K562 (cell line): ENCODE measurements at regions not wholly inside any gene's neighbourhood (a gene's known extent, or its start where the extent isn't known, plus 50 kb on each side); places are given as distances from the start of the nearest gene placed in this dataset.

Source experiments
- BACH1 ChIP-seq: fragments of 200-800 bp; sonication (Bioruptor generic); IDR thresholded peaks from 2 replicates; pipeline ENCODE4 v1.6.1; 2016; ENCODE audit warnings: missing genetic modification characterization, missing compliant biosample characterization
- CBFA2T3 ChIP-seq: fragments of 450-650 bp; IDR thresholded peaks from 2 replicates; pipeline ENCODE4 v1.6.1; 2017
- CHAMP1 ChIP-seq: fragments of 450-650 bp; IDR thresholded peaks from 2 replicates; pipeline ENCODE4 v1.6.1; 2016; ENCODE audit warnings: mild to moderate bottlenecking
- CREB1 ChIP-seq, 2 experiments: sonication (generic) in 1 of 2; formaldehyde crosslinking in 1 of 2; IDR thresholded peaks; 2 replicates each; pipeline versions ENCODE4 v1.6.1 to v1.8.0; 2012 to 2022; ENCODE audit warnings: inconsistent platforms in 1 of 2, mild to moderate bottlenecking in 1 of 2, missing genetic modification reagents in 1 of 2, moderate library complexity in 1 of 2
- CTCFL ChIP-seq: IDR thresholded peaks from 2 replicates; pipeline ENCODE4 v1.6.1; 2011; ENCODE audit warnings: borderline replicate concordance, low read depth, mild to moderate bottlenecking, moderate library complexity, low read length; ENCODE audit not compliant: insufficient read depth, poor library complexity, severe bottlenecking
- EP300 ChIP-seq: IDR thresholded peaks from 2 replicates; pipeline ENCODE4 v1.6.1; 2012; ENCODE audit warnings: low read length, improper control_type of control experiment
- FOXM1 ChIP-seq, 2 experiments: fragments of 450-650 bp in 1 of 2; sonication (generic) in 1 of 2; formaldehyde crosslinking in 1 of 2; IDR thresholded peaks; 2 replicates each; pipeline versions ENCODE4 v1.6.1 to v1.9.0; 2017 to 2022; ENCODE audit warnings: low read depth in 2 of 2, mild to moderate bottlenecking in 2 of 2, missing genetic modification reagents in 1 of 2, moderate library complexity in 1 of 2
- HES1 ChIP-seq: fragments of 450-650 bp; IDR thresholded peaks from 2 replicates; pipeline ENCODE4 v1.6.1; 2016; ENCODE audit warnings: low read depth, mild to moderate bottlenecking, moderate library complexity
- MAFG ChIP-seq: fragments of 450-650 bp; conservative IDR thresholded peaks from 2 replicates; pipeline ENCODE4 v1.6.1; 2016; ENCODE audit warnings: missing genetic modification characterization, missing compliant biosample characterization
- MAFK ChIP-seq: IDR thresholded peaks from 2 replicates; pipeline ENCODE4 v1.6.1; 2011; ENCODE audit warnings: low read length, improper control_type of control experiment
- MAZ ChIP-seq, 2 experiments: fragments of 450-650 bp in 1 of 2; sonication (generic) in 1 of 2; formaldehyde crosslinking; IDR thresholded peaks in 1 of 2; conservative IDR thresholded peaks in 1 of 2; 2 replicates each; pipeline versions ENCODE4 v1.4.0 to v1.5.0; 2020; ENCODE audit warnings: mild to moderate bottlenecking in 1 of 2, missing genetic modification reagents in 1 of 2
- NR2C1 ChIP-seq, 2 experiments: fragments of 450-650 bp; IDR thresholded peaks; 2 replicates each; pipeline ENCODE4 v1.6.1; 2017; ENCODE audit warnings: mild to moderate bottlenecking in 2 of 2, antibody characterized with exemption in 1 of 2, inconsistent platforms in 1 of 2, missing compliant biosample characterization in 1 of 2, missing genetic modification characterization in 1 of 2
- NR4A1 ChIP-seq, 2 experiments: fragments of 250-450 bp in 1 of 2; fragments of 450-650 bp in 1 of 2; sonication (Bioruptor Pico) in 1 of 2; IDR thresholded peaks; 2 replicates each; pipeline versions ENCODE4 v1.4.0 to v1.6.1; 2016 to 2020; ENCODE audit warnings: mild to moderate bottlenecking in 2 of 2, missing compliant biosample characterization in 1 of 2, missing genetic modification characterization in 1 of 2, moderate library complexity in 1 of 2
- RAD21 ChIP-seq, 2 experiments: fragments of 250-450 bp in 1 of 2; fragments of 450-650 bp in 1 of 2; sonication (Bioruptor Pico) in 1 of 2; formaldehyde crosslinking in 1 of 2; IDR thresholded peaks in 1 of 2; conservative IDR thresholded peaks in 1 of 2; 2 replicates each; pipeline versions ENCODE4 v1.4.0 to v1.8.0; 2020 to 2022; ENCODE audit warnings: mild to moderate bottlenecking in 2 of 2, moderate library complexity in 1 of 2
- SMC3 ChIP-seq: conservative IDR thresholded peaks from 2 replicates; pipeline ENCODE4 v1.6.1; 2011; ENCODE audit warnings: low read depth, low read length, improper control_type of control experiment; ENCODE audit not compliant: insufficient read depth
- TEAD1 ChIP-seq, 2 experiments: fragments of 450-650 bp in 1 of 2; sonication (generic) in 1 of 2; formaldehyde crosslinking; IDR thresholded peaks; 2 replicates each; pipeline versions ENCODE4 v1.4.0 to v1.8.0; 2020 to 2022; ENCODE audit warnings: mild to moderate bottlenecking in 2 of 2, missing genetic modification reagents in 1 of 2
- ZNF316 ChIP-seq: fragments of 450-650 bp; IDR thresholded peaks from 2 replicates; pipeline ENCODE4 v1.6.1; 2016
- ZNF589 ChIP-seq: fragments of 200-800 bp; sonication (Bioruptor generic); IDR thresholded peaks from 2 replicates; pipeline ENCODE4 v1.6.1; 2016; ENCODE audit warnings: low read depth, missing genetic modification characterization, missing compliant biosample characterization
- ZNF766 ChIP-seq: fragments of 200-800 bp; sonication (Bioruptor generic); conservative IDR thresholded peaks from 2 replicates; pipeline ENCODE4 v1.6.1; 2016; ENCODE audit warnings: missing genetic modification characterization, missing compliant biosample characterization

- TF ChIP-seq CTCFL = peak; percentile 69
- TF ChIP-seq CBFA2T3 = no peak
- TF ChIP-seq MAZ (CRISPR knock-in tag; conservative IDR thresholded peaks at IDR 0.05 in 1 of 2, IDR thresholded peaks at IDR 0.05 in 1 of 2) = no peak
- TF ChIP-seq BACH1 (tag) = peak; percentile 87
- TF ChIP-seq ZNF316 = peak; percentile 96
- TF ChIP-seq NR4A1 (CRISPR knock-in tag; IDR thresholded peaks at IDR 0.05) = no peak
- 0 out of 2 replicates have a peak, but pooled peaks have one; percentile 65 for TF ChIP-seq NR4A1 (tag; IDR thresholded peaks at IDR 0.05)
- peak; percentile 79 for TF ChIP-seq MAFK
- peak; percentile 58 to 69 for TF ChIP-seq RAD21 (CRISPR knock-in tag; conservative IDR thresholded peaks at IDR 0.05 in 1 of 2, IDR thresholded peaks at IDR 0.05 in 1 of 2)
- TF ChIP-seq SMC3 = peak; percentile 40
- no peak for TF ChIP-seq CREB1 (IDR thresholded peaks at IDR 0.05)
- TF ChIP-seq CREB1 (CRISPR knock-in tag; IDR thresholded peaks at IDR 0.05) = no peak
- TF ChIP-seq ZNF766 (CRISPR knock-in tag) = peak; percentile 46; the same call in 1 of the 2 replicates
- TF ChIP-seq ZNF589 = peak; percentile 82
- peak; percentile 17; the same call in 1 of the 2 replicates for TF ChIP-seq EP300
- 0 out of 2 replicates have a peak, but pooled peaks have one; percentile 25 for TF ChIP-seq CHAMP1
- TF ChIP-seq NR2C1 (IDR thresholded peaks at IDR 0.05) = no peak
- TF ChIP-seq NR2C1 (tag; IDR thresholded peaks at IDR 0.05) = peak; percentile 41; the same call in 1 of the 2 replicates
- no peak for TF ChIP-seq FOXM1 (IDR thresholded peaks at IDR 0.05; ENCODE audit: low read depth)
- TF ChIP-seq FOXM1 (CRISPR knock-in tag; IDR thresholded peaks at IDR 0.05; ENCODE audit: low read depth) = no peak
- peak; percentile 85 for TF ChIP-seq MAFG (tag)
- TF ChIP-seq TEAD1 (CRISPR knock-in tag; IDR thresholded peaks at IDR 0.05) = peak in 1 of 2 experiments; percentile 44; a peak in 1 of 4 replicates
- TF ChIP-seq HES1 = no peak
Measured at GRCh38 chr5:157917899-157918809, 59.2 kb upstream of the CLINT1 start (continued).
